Neuron (in vitro differentiated cells): ENCODE measurements at regions not wholly inside any gene's neighbourhood (a gene's known extent, or its start where the extent isn't known, plus 50 kb on each side); places are given as distances from the start of the nearest gene placed in this dataset.
"Not testable (repeated sequence)": the region's sequence is repeated elsewhere in the genome, so short reads cannot be mapped to it uniquely, and the experiment has no call there.

ENCODE experiments used
- H2AFZ ChIP-seq: one replicate; pipeline ENCODE4 v1.6.1; 2013; ENCODE audit warnings: low read depth, mild to moderate bottlenecking, inconsistent platforms, low read length, moderate library complexity
- H3K27me3 ChIP-seq: one replicate; pipeline ENCODE4 v1.6.1; 2013; ENCODE audit warnings: low read length; ENCODE audit not compliant: insufficient read depth
- H3K36me3 ChIP-seq: one replicate; pipeline ENCODE4 v1.6.1; 2013; ENCODE audit warnings: low read length; ENCODE audit not compliant: insufficient read depth
- H3K4me1 ChIP-seq: one replicate; pipeline ENCODE4 v1.6.1; 2013; ENCODE audit warnings: low read length; ENCODE audit not compliant: insufficient read depth
- H3K4me3 ChIP-seq: 2 replicates; pipeline ENCODE4 v1.5.1; 2013; ENCODE audit warnings: mild to moderate bottlenecking, low read length, moderate library complexity
- H3K9me3 ChIP-seq: one replicate; pipeline ENCODE4 v1.6.1; 2013; ENCODE audit warnings: low read length

DNA sequence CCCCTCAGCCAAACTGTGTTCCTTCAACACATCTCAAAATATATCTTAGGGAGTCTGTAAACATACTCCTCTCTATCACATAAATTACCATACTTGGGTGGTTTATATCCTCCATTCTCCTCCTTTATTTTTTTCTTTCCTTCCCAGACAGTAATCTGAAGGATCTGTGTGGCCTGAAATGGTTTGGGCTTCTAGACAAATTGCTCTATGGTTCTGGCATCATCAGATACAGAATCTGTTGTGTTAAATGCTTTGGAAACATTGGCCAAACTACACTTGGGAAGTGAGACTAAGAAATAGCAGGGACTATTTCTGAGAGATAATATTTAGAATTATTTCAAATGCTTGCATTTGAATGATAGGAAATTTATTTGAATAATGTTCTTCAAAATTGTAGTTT, 353.0 kb upstream of the KCND2 start:
- Histone ChIP-seq H3K27me3 (no peaks in the 10 kb centered on the region), H3K4me3 (no peak overlapping the region), H3K4me1 (no peaks in the 10 kb centered on the region), H3K36me3 (no peaks in the 10 kb centered on the region), H3K9me3 (no peaks in the 10 kb centered on the region), H2AFZ (no peak overlapping the region)

DNA sequence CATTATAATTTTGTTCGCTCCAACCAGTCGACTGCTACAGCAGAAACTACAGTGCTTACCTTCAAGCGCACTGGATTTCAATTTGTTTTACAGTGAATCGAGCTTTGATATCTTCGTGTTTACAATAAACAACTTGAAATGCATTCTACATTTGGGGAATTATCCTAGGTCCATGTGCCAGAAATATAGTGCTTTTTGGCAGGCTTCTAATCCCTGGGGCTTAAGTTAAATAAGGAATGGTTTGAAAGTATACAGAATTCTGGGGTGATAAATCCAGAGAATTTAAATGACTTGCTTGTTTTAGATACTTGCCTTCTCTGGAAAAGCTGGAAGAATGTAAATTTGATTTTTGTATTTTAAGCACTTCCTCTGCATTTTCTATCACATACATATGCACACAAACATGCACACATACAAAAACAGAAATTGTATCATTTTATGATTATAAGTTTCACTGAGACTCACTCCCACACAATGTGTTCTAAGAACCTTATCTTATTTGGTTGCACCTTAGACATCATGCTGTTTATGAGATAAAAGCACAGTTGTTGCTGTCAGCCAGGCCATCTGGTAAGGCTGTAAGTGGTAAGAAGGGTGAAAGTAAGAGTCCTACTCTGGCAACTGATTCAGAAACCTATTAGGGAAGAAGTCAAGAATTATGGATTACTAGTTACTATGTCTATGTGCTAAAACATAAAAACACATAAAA, 347.2 kb upstream of the KCND2 start:
- Histone ChIP-seq H2AFZ (no peak overlapping the region), H3K9me3 (no peaks in the 10 kb centered on the region), H3K4me1 (no peaks in the 10 kb centered on the region), H3K4me3 (no peak overlapping the region), H3K27me3 (no peaks in the 10 kb centered on the region), H3K36me3 (no peaks in the 10 kb centered on the region)

DNA sequence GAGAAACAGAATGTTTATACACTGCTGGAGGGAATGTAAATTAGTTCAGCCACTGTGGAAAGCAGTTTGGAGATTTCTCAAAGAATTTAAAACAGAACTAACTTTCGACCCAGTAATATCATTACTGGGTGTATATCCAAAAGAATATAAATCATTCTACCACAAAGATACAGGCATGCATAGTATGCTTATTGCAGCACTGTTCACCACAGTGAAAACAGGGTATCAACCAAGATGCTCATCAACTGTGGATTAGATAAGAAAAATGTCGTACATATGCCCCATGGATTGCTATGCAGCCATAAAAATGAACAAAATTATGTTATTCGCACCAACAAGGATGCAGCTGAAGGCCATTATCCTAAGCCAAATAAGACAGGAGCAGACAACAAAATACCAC, 343.1 kb upstream of the KCND2 start:
- Histone ChIP-seq H3K27me3 (no peaks in the 10 kb centered on the region), H3K36me3 (no peaks in the 10 kb centered on the region), H3K4me1 (no peaks in the 10 kb centered on the region), H2AFZ (no peak overlapping the region), H3K4me3 (no peak overlapping the region), H3K9me3 (no peaks in the 10 kb centered on the region)

DNA sequence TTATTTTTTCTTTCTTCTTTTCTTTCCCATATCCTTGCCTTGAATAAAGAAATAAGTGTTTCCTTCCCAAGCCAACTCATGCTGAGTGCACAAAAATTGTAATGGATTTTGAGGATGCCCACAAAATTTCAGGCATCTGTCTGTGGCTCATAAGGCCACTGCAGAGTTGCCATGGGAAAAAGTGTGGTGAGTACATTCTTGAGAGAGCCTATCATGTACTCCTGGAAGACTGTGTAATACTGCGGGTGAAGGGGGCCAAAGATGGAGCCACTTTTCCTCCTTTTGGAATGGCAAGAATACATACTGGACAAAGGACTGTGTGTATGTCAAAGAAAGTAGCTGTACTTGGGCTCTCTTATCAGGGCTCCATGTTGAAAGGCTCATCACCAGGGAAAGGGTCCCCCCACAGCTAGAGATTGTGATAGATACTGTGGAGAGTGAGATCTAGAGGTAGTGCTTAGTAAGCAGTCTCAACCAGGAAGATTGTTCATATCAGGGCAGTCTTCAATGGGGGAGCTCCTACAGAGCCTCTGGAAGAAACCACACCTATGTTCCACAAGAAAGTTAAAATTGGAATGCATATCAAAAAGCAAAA, 341.6 kb upstream of the KCND2 start:
- no peak overlapping the region for H3K4me3 ChIP-seq
- H3K27me3 ChIP-seq, result no peaks in the 10 kb centered on the region
- no peaks in the 10 kb centered on the region for H3K36me3 ChIP-seq
- no peaks in the 10 kb centered on the region for H3K4me1 ChIP-seq
- no peak overlapping the region for H2AFZ ChIP-seq
- H3K9me3 ChIP-seq, result no peaks in the 10 kb centered on the region

DNA sequence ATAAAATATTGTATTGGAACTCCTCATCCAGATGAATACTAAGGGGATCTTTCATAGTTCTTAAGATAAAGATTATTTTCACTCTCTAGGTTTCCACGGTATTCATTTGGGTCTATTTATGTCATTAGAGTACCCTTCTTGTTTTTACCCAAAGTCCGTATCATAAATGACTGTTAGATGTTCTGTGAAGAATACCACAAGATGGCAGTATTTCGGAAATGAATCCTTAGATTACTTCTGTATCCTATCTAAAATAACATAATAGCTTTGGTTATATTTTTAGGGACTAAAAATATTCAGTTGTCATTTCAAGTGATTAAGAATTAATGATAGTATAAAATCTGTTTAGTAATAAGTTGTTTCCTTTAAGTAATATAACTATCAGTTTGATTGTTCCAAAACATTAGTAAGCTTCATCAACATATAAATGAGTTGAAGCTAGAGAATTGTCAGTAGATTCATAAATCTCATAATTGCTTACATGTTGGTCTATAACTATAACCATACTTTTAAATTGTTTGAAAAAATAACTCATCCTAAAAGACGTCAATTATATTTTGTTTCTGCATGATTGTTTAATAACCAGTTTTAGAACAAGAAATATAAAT, 337.5 kb upstream of the KCND2 start:
- no peaks in the 10 kb centered on the region for H3K9me3 ChIP-seq
- no peaks in the 10 kb centered on the region for H3K36me3 ChIP-seq

DNA sequence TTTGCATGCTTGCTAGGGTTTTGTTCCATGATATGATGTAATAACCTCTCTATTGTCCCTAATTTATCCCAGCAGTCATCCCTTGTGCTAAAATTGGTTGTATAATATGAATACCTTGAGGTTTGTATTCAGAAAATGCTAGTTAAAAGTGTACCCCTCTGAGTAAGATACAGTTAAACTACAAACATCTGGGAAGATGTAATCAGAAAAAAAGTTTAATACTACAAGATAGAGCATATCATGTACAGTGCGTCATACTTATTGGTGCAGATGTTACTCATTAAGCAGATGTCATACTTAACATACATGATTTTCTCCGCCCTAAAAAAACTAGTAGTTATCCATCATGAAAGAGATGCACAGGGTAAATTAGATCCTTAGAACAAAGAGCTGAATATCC, 336.1 kb upstream of the KCND2 start:
- Histone ChIP-seq H2AFZ (no peak overlapping the region), H3K4me1 (no peaks in the 10 kb centered on the region), H3K4me3 (no peak overlapping the region), H3K9me3 (no peaks in the 10 kb centered on the region), H3K36me3 (no peaks in the 10 kb centered on the region), H3K27me3 (no peaks in the 10 kb centered on the region)

More for the DNA sequence above, 337.5 kb upstream of the KCND2 start:
- Histone ChIP-seq H3K4me1 (no peaks in the 10 kb centered on the region), H3K4me3 (no peak overlapping the region), H3K27me3 (no peaks in the 10 kb centered on the region), H2AFZ (no peak overlapping the region)

DNA sequence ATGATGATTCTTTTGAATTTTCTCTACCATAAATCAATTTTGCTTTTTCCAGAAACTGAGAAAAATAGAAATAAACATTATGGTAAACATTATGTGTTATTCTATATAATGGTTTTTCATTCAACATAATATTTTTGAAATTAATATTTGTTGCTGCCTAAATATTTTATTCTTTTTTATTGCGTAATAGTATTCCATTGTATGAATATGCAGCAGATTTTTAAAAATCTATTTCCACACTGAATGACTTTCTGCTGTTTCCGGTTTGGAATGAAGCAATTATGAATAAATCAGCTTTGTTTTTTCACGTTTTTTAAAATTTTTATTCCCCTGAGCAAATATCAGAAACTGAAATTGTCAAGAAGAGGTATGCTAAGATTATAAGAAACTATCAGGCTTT, 335.2 kb upstream of the KCND2 start:
- no peak overlapping the region for H2AFZ ChIP-seq
- H3K4me3 ChIP-seq, result no peak overlapping the region
- H3K9me3 ChIP-seq, result no peaks in the 10 kb centered on the region
- H3K27me3 ChIP-seq, result no peaks in the 10 kb centered on the region
- no peaks in the 10 kb centered on the region for H3K4me1 ChIP-seq
- no peaks in the 10 kb centered on the region for H3K36me3 ChIP-seq

DNA sequence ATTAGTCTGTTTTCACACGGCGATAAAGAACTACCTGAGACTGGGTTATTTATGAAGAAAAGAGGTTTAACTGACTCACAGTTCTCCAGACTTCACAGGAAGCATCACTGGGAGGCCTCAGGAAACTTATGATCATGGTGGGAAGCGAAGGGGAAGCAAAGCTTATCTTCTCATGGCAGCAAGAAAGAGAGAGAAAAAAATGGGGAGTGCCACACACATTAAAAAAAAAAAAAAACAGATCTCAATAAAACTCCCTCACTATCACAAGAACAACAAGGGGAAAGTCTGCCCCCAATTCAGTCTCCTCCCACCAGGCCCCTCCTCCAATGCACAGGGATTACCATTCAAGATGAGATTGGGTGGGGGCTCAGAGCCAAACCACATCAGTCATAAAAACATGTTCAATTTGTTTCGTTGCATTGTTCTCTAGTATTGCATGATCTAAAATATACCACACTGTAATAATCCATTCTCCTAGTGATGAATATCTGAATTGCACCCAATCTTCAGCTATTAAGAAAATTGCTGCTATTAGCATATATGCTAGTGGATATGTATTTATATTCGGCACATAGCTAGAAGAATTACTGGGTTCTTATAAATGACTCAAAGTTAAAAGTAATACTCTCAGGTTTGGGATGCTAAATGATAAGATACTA, 328.9 kb upstream of the KCND2 start:
- no peaks in the 10 kb centered on the region for H3K36me3 ChIP-seq
- H3K27me3 ChIP-seq, result no peaks in the 10 kb centered on the region
- no peak overlapping the region for H3K4me3 ChIP-seq
- no peaks in the 10 kb centered on the region for H3K4me1 ChIP-seq
- H2AFZ ChIP-seq, result no peak overlapping the region
- no peaks in the 10 kb centered on the region for H3K9me3 ChIP-seq

DNA sequence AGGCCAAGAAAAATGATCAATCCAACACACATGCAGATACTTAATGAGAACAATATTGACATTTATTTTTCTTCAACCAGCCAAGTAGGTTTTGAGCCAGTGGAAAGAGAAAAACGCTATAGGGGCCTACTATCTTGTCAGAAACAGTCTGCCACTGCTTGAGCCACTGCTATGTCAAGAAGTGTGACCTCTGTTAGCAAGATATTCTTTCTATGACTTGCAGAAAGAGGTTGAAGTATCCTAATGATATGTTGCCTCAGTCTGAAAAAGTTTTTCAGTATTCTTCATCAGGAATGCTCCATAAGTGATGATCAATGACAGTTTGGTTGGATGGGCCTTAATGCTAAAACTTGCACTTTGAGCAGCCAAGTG, 328.4 kb upstream of the KCND2 start:
- Histone ChIP-seq H3K9me3 (no peaks in the 10 kb centered on the region), H2AFZ (no peak overlapping the region), H3K27me3 (no peaks in the 10 kb centered on the region), H3K4me3 (no peak overlapping the region), H3K36me3 (no peaks in the 10 kb centered on the region), H3K4me1 (no peaks in the 10 kb centered on the region)

DNA sequence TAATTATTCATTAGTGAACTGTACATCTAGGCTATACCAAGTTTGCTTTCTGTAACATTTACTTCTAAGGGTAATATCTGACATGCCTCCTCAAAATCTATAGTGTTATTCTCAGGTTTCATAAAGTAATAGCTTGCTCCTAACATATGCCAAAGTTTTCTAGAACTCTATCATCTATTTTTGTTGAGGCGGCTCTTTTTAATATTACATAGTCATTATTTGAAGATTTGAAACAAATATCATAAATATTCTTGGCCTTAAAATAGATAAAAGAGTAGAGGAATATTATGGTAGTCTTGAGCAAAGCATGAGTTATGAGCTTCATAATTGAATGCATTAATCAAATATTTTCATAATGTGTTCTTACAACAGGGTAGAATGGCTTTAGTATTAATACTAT, 327.2 kb upstream of the KCND2 start:
- Histone ChIP-seq H2AFZ (no peak overlapping the region), H3K27me3 (no peaks in the 10 kb centered on the region), H3K4me3 (no peak overlapping the region), H3K4me1 (no peaks in the 10 kb centered on the region), H3K36me3 (no peaks in the 10 kb centered on the region), H3K9me3 (no peaks in the 10 kb centered on the region)

DNA sequence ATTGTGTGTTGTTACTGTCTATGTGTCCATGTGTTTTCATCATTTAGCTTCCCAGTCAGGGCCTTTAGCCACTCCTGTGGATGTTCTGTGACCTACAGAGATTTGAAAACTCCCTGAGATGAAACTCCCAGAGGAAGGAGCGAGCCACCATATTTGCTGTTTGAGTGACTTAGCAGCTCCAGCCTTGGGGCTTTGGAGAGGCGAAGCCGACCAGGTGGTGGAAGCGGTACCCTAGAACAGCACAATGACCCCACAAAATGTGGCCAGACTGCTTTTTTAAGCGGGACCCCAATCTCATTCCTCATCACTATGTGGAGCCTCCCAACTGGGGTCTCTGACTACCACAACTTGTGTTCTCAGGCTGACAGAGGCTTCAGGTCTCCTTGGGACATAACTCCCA, 323.9 kb upstream of the KCND2 start:
- Histone ChIP-seq H3K36me3 (no peaks in the 10 kb centered on the region), H2AFZ (no peak overlapping the region)

DNA sequence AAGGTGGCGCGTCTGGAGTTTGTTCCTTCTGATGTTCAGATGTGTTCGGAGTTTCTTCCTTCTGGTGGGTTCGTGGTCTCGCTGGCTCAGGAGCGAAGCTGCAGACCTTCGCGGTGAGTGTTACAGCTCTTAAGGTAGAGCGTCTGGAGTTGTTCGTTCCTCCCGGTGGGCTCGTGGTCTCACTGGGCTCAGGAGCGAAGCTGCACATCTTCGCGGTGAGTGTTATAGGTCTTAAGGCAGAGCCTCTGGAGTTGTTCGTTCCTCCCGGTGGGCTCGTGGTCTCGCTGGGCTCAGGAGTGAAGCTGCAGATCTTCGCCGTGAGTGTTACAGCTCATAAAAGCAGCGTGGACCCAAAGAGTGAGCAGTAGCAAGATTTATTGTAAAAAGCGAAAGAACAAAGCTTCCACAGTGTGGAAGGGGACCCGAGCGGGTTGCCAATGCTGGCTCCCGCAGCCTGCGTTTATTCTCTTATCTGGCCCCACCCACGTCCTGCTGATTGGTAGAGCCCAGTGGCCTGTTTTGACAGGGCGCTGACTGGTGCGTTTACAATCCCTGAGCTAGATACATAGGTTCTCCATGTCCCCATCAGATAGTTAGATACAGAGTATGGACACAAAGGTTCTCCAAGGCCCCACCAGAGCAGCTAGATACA, 322.5 kb upstream of the KCND2 start:
- not testable (repeated sequence) for H2AFZ ChIP-seq, H3K9me3 ChIP-seq, H3K27me3 ChIP-seq, H3K36me3 ChIP-seq, H3K4me1 ChIP-seq, H3K4me3 ChIP-seq

More for the DNA sequence above, 323.9 kb upstream of the KCND2 start:
- no peak overlapping the region for H3K4me3 ChIP-seq
- no peaks in the 10 kb centered on the region for H3K27me3 ChIP-seq
- H3K4me1 ChIP-seq, result no peaks in the 10 kb centered on the region
- H3K9me3 ChIP-seq, result no peaks in the 10 kb centered on the region

DNA sequence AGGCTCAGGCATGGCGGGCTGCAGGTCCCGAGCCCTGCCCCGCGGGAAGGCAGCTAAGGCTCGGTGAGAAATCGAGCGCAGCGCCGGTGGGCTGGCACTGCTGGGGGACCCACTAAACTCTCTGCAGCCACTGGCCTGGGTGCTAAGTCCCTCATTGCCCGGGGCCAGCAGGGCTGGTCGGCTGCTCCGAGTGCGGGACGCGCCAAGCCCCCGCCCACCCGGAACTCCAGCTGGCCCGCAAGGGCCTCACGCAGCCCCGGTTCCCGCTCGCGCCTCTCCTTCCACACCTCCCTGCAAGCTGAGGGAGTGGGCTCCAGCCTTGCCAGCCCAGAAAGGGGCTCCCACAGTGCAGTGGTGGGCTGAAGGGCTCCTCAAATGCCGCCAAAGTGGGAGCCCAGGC, 321.4 kb upstream of the KCND2 start:
- H3K36me3 ChIP-seq, H3K4me3 ChIP-seq, H2AFZ ChIP-seq, H3K27me3 ChIP-seq, H3K4me1 ChIP-seq, H3K9me3 ChIP-seq: not testable (repeated sequence)
